ENCODE measurements at regions not wholly inside any gene's neighbourhood (a gene's known extent, or its start where the extent isn't known, plus 50 kb on each side); places are given as distances from the start of the nearest gene placed in this dataset.

DNA sequence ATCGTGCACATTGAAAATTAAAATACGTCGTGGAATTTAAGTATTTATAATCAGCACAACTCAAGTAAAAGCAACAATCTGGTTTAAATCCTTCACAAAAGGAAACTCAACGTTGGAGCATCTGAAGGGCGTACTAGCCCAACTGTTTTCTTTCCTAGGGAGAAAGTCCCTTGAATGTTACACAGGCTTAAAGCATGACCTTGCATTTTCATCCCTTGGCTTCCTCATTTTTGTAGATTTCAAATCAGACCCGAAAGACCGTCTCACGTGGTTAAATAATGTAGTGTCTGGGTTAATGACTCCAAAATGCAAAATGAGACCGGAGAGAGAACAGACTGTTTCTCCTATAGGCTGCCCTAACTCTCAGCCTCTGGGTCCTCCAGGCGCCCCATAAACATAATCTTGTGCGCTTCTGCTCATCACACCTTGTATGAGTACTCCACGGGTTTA, 249.2 kb upstream of the RREB1 start (continued):
- TF ChIP-seq, protein P1, sequence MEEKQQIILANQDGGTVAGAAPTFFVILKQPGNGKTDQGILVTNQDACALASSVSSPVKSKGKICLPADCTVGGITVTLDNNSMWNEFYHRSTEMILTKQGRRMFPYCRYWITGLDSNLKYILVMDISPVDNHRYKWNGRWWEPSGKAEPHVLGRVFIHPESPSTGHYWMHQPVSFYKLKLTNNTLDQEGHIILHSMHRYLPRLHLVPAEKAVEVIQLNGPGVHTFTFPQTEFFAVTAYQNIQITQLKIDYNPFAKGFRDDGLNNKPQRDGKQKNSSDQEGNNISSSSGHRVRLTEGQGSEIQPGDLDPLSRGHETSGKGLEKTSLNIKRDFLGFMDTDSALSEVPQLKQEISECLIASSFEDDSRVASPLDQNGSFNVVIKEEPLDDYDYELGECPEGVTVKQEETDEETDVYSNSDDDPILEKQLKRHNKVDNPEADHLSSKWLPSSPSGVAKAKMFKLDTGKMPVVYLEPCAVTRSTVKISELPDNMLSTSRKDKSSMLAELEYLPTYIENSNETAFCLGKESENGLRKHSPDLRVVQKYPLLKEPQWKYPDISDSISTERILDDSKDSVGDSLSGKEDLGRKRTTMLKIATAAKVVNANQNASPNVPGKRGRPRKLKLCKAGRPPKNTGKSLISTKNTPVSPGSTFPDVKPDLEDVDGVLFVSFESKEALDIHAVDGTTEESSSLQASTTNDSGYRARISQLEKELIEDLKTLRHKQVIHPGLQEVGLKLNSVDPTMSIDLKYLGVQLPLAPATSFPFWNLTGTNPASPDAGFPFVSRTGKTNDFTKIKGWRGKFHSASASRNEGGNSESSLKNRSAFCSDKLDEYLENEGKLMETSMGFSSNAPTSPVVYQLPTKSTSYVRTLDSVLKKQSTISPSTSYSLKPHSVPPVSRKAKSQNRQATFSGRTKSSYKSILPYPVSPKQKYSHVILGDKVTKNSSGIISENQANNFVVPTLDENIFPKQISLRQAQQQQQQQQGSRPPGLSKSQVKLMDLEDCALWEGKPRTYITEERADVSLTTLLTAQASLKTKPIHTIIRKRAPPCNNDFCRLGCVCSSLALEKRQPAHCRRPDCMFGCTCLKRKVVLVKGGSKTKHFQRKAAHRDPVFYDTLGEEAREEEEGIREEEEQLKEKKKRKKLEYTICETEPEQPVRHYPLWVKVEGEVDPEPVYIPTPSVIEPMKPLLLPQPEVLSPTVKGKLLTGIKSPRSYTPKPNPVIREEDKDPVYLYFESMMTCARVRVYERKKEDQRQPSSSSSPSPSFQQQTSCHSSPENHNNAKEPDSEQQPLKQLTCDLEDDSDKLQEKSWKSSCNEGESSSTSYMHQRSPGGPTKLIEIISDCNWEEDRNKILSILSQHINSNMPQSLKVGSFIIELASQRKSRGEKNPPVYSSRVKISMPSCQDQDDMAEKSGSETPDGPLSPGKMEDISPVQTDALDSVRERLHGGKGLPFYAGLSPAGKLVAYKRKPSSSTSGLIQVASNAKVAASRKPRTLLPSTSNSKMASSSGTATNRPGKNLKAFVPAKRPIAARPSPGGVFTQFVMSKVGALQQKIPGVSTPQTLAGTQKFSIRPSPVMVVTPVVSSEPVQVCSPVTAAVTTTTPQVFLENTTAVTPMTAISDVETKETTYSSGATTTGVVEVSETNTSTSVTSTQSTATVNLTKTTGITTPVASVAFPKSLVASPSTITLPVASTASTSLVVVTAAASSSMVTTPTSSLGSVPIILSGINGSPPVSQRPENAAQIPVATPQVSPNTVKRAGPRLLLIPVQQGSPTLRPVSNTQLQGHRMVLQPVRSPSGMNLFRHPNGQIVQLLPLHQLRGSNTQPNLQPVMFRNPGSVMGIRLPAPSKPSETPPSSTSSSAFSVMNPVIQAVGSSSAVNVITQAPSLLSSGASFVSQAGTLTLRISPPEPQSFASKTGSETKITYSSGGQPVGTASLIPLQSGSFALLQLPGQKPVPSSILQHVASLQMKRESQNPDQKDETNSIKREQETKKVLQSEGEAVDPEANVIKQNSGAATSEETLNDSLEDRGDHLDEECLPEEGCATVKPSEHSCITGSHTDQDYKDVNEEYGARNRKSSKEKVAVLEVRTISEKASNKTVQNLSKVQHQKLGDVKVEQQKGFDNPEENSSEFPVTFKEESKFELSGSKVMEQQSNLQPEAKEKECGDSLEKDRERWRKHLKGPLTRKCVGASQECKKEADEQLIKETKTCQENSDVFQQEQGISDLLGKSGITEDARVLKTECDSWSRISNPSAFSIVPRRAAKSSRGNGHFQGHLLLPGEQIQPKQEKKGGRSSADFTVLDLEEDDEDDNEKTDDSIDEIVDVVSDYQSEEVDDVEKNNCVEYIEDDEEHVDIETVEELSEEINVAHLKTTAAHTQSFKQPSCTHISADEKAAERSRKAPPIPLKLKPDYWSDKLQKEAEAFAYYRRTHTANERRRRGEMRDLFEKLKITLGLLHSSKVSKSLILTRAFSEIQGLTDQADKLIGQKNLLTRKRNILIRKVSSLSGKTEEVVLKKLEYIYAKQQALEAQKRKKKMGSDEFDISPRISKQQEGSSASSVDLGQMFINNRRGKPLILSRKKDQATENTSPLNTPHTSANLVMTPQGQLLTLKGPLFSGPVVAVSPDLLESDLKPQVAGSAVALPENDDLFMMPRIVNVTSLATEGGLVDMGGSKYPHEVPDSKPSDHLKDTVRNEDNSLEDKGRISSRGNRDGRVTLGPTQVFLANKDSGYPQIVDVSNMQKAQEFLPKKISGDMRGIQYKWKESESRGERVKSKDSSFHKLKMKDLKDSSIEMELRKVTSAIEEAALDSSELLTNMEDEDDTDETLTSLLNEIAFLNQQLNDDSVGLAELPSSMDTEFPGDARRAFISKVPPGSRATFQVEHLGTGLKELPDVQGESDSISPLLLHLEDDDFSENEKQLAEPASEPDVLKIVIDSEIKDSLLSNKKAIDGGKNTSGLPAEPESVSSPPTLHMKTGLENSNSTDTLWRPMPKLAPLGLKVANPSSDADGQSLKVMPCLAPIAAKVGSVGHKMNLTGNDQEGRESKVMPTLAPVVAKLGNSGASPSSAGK (IDR thresholded peaks at IDR 0.05) = peak; percentile 58
- TF ChIP-seq, protein P2, sequence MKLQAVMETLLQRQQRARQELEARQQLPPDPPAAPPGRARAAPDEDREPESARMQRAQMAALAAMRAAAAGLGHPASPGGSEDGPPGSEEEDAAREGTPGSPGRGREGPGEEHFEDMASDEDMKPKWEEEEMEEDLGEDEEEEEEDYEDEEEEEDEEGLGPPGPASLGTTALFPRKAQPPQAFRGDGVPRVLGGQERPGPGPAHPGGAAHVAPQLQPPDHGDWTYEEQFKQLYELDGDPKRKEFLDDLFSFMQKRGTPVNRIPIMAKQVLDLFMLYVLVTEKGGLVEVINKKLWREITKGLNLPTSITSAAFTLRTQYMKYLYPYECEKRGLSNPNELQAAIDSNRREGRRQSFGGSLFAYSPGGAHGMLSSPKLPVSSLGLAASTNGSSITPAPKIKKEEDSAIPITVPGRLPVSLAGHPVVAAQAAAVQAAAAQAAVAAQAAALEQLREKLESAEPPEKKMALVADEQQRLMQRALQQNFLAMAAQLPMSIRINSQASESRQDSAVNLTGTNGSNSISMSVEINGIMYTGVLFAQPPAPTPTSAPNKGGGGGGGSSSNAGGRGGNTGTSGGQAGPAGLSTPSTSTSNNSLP (IDR thresholded peaks at IDR 0.05; ENCODE audit: borderline replicate concordance, low read depth, low read length) = no peak
- no peak for TF ChIP-seq HOXB6 (CRISPR knock-in tag; IDR thresholded peaks at IDR 0.05; ENCODE audit: borderline replicate concordance)
- TF ChIP-seq ZNF668 (CRISPR knock-in tag; IDR thresholded peaks at IDR 0.05) = no peak
- TF ChIP-seq CBFA2T3 (IDR thresholded peaks at IDR 0.05) = no peak
- no peak for TF ChIP-seq ZNF347 (CRISPR knock-in tag; IDR thresholded peaks at IDR 0.05; ENCODE audit: low read depth)
- TF ChIP-seq NCOR1 (IDR thresholded peaks at IDR 0.05) = no peak
- TF ChIP-seq CBX8 (IDR thresholded peaks at IDR 0.05; ENCODE audit: borderline replicate concordance, extremely low read depth, low read depth, low read length, poor library complexity, severe bottlenecking) = no peak
- TF ChIP-seq, protein P3, sequence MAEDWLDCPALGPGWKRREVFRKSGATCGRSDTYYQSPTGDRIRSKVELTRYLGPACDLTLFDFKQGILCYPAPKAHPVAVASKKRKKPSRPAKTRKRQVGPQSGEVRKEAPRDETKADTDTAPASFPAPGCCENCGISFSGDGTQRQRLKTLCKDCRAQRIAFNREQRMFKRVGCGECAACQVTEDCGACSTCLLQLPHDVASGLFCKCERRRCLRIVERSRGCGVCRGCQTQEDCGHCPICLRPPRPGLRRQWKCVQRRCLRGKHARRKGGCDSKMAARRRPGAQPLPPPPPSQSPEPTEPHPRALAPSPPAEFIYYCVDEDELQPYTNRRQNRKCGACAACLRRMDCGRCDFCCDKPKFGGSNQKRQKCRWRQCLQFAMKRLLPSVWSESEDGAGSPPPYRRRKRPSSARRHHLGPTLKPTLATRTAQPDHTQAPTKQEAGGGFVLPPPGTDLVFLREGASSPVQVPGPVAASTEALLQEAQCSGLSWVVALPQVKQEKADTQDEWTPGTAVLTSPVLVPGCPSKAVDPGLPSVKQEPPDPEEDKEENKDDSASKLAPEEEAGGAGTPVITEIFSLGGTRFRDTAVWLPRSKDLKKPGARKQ (CRISPR knock-in tag; IDR thresholded peaks at IDR 0.05) = peak; percentile 78; the same call in 1 of the 2 replicates
- 0 out of 2 replicates have a peak, but pooled peaks have one; percentile 10 for TF ChIP-seq ATF7 (IDR thresholded peaks at IDR 0.05)
- TF ChIP-seq NBN (IDR thresholded peaks at IDR 0.05; ENCODE audit: low read depth) = peak; percentile 60; the same call in 1 of the 2 replicates
- 0 out of 2 replicates have a peak, but pooled peaks have one; percentile 22 for TF ChIP-seq RNF2 (IDR thresholded peaks at IDR 0.05)
- no peak for TF ChIP-seq NR4A1 (CRISPR knock-in tag; IDR thresholded peaks at IDR 0.05)
- no peak for TF ChIP-seq NR4A1 (tag; IDR thresholded peaks at IDR 0.05)
- 0 out of 2 replicates have a peak, but pooled peaks have one; percentile 26 for TF ChIP-seq MTA3 (IDR thresholded peaks at IDR 0.05; ENCODE audit: borderline replicate concordance)

Data from K562 (cell line).